Activated T-cell treated with anti-CD3 and anti-CD28 coated beads, Interleukin-2, amount 50 U/mL, for 72 hours (primary cell): ENCODE measurements at regions not wholly inside any gene's neighbourhood (a gene's known extent, or its start where the extent isn't known, plus 50 kb on each side); places are given as distances from the start of the nearest gene placed in this dataset.

Experiments
- ATAC-seq, 2 donors: fragments of 150-1000 bp; cut with Tn5 transposase; replicated peaks in 1 of 2; 2 replicates each; pipeline ENCODE4 v1.10.0; 2021; ENCODE audit warnings: moderate library complexity in 2 of 2, mild to moderate bottlenecking in 1 of 2
- DNase-seq, 2 donors: peaks; one replicate each; pipeline ENCODE4 v3.0.0; 2021 to 2022; ENCODE audit warnings: mixed read lengths in 1 of 2
- H3K27ac Mint-ChIP-seq: one replicate; pipeline ENCODE4 v1.8.0; 2022; ENCODE audit warnings: mild to moderate bottlenecking, moderate library complexity, mixed read lengths
- H3K27me3 Mint-ChIP-seq: one replicate; pipeline ENCODE4 v1.8.0; 2022; ENCODE audit warnings: low read depth, mixed read lengths
- H3K36me3 Mint-ChIP-seq, 2 donors: one replicate each; pipeline ENCODE4 v1.8.0; 2022; ENCODE audit warnings: mixed read lengths in 2 of 2, mild to moderate bottlenecking in 1 of 2; ENCODE audit not compliant: insufficient read depth in 2 of 2
- H3K4me1 Mint-ChIP-seq: one replicate; pipeline ENCODE4 v1.8.0; 2022; ENCODE audit warnings: low read depth, mixed read lengths
- H3K4me3 Mint-ChIP-seq, 2 donors: one replicate each; pipeline ENCODE4 v1.8.0; 2022; ENCODE audit warnings: mild to moderate bottlenecking in 2 of 2, mixed read lengths in 2 of 2, moderate library complexity in 2 of 2
- H3K9me3 Mint-ChIP-seq, 2 donors: one replicate each; pipeline ENCODE4 v1.8.0; 2022; ENCODE audit warnings: mixed read lengths in 2 of 2

GRCh38 chr3:103440539-103441203 lies 1005.9 kb downstream of the ZPLD1 start:
- Mint-ChIP-seq H3K27ac (no peak overlapping the region), H3K4me3 (no peak overlapping the region), H3K36me3 (no peaks in the 10 kb centered on the region), H3K27me3 (no peaks in the 10 kb centered on the region), H3K9me3 (peaks cover 3 to 4% of the 10 kb centered on the region in 2 donors), H3K4me1 (no peaks in the 10 kb centered on the region)
- no peak for DNase-seq
- ATAC-seq = no peak

- Mint-ChIP-seq H3K36me3 (no peaks in the 10 kb centered on the region), H3K4me1 (no peaks in the 10 kb centered on the region), H3K4me3 (no peak overlapping the region), H3K27me3 (no peaks in the 10 kb centered on the region), H3K9me3 (peaks cover 1 to 3% of the 10 kb centered on the region in 2 donors), H3K27ac (no peak overlapping the region)
- DNase-seq (no peak), ATAC-seq (no peak)
Observed at GRCh38 chr3:103446953-103447629, 1012.3 kb downstream of the ZPLD1 start.

GRCh38 chr3:103453152-103453551 lies 1018.3 kb downstream of the ZPLD1 start:
- Mint-ChIP-seq H3K27me3 (no peaks in the 10 kb centered on the region), H3K4me3 (no peak overlapping the region), H3K4me1 (no peaks in the 10 kb centered on the region), H3K36me3 (no peaks in the 10 kb centered on the region), H3K9me3 (peaks cover 5 to 9% of the 10 kb centered on the region in 2 donors), H3K27ac (no peak overlapping the region)
- DNase-seq = no peak
- ATAC-seq = no peak

GRCh38 chr3:103459815-103460214 lies 1025.0 kb downstream of the ZPLD1 start:
- no peak for ATAC-seq
- Mint-ChIP-seq H3K27ac (no peak overlapping the region), H3K4me1 (no peaks in the 10 kb centered on the region), H3K9me3 (peaks cover 3 to 7% of the 10 kb centered on the region in 2 donors), H3K4me3 (no peak overlapping the region), H3K36me3 (peaks cover 0 to 2% of the 10 kb centered on the region in 2 donors), H3K27me3 (no peaks in the 10 kb centered on the region)
- no peak for DNase-seq

- no peak overlapping the region for H3K27ac Mint-ChIP-seq
- H3K27me3 Mint-ChIP-seq = no peaks in the 10 kb centered on the region
- no peak overlapping the region for H3K4me3 Mint-ChIP-seq
- peaks cover 1 to 3% of the 10 kb centered on the region in 2 donors for H3K9me3 Mint-ChIP-seq
- peaks cover 0 to 1% of the 10 kb centered on the region in 2 donors for H3K36me3 Mint-ChIP-seq
- no peaks in the 10 kb centered on the region for H3K4me1 Mint-ChIP-seq
- ATAC-seq = no peak
- no peak for DNase-seq
Observed at GRCh38 chr3:103470498-103470897, 1035.7 kb downstream of the ZPLD1 start.

- Mint-ChIP-seq H3K27me3 (no peaks in the 10 kb centered on the region), H3K9me3 (peaks cover 0 to 2% of the 10 kb centered on the region in 2 donors), H3K27ac (no peak overlapping the region), H3K36me3 (no peaks in the 10 kb centered on the region), H3K4me1 (no peaks in the 10 kb centered on the region), H3K4me3 (no peak overlapping the region)
- DNase-seq (no peak), ATAC-seq (no peak)
Observed at GRCh38 chr3:103494011-103494410, 1059.2 kb downstream of the ZPLD1 start.

GRCh38 chr3:103494512-103494911 lies 1059.7 kb downstream of the ZPLD1 start:
- H3K9me3 Mint-ChIP-seq = peaks cover 0 to 2% of the 10 kb centered on the region in 2 donors
- no peak for DNase-seq
- no peak overlapping the region for H3K27ac Mint-ChIP-seq
- ATAC-seq = no peak
- no peaks in the 10 kb centered on the region for H3K27me3 Mint-ChIP-seq
- no peak overlapping the region for H3K4me3 Mint-ChIP-seq
- no peaks in the 10 kb centered on the region for H3K36me3 Mint-ChIP-seq
- H3K4me1 Mint-ChIP-seq = no peaks in the 10 kb centered on the region

GRCh38 chr3:103495186-103495585 lies 1060.4 kb downstream of the ZPLD1 start:
- ATAC-seq (no peak), DNase-seq (no peak)
- Mint-ChIP-seq H3K27me3 (no peaks in the 10 kb centered on the region), H3K4me3 (no peak overlapping the region), H3K36me3 (no peaks in the 10 kb centered on the region), H3K4me1 (no peaks in the 10 kb centered on the region), H3K27ac (no peak overlapping the region), H3K9me3 (peaks cover 0 to 5% of the 10 kb centered on the region in 2 donors)

GRCh38 chr3:103499132-103499900 lies 1064.5 kb downstream of the ZPLD1 start:
- DNase-seq (no peak), ATAC-seq (no peak)
- Mint-ChIP-seq H3K27ac (no peak overlapping the region), H3K9me3 (peaks cover 0 to 5% of the 10 kb centered on the region in 2 donors), H3K27me3 (no peaks in the 10 kb centered on the region), H3K4me1 (no peaks in the 10 kb centered on the region), H3K4me3 (no peak overlapping the region), H3K36me3 (no peaks in the 10 kb centered on the region)

- H3K27me3 Mint-ChIP-seq = no peaks in the 10 kb centered on the region
- no peaks in the 10 kb centered on the region for H3K4me1 Mint-ChIP-seq
- H3K4me3 Mint-ChIP-seq = no peak overlapping the region
- H3K36me3 Mint-ChIP-seq = no peaks in the 10 kb centered on the region
- DNase-seq = no peak
- peaks cover 0 to 6% of the 10 kb centered on the region in 2 donors for H3K9me3 Mint-ChIP-seq
- H3K27ac Mint-ChIP-seq = no peak overlapping the region
- ATAC-seq = no peak
Observed at GRCh38 chr3:103499967-103500366, 1065.2 kb downstream of the ZPLD1 start.

GRCh38 chr3:103510760-103511159 lies 1075.9 kb downstream of the ZPLD1 start:
- H3K4me3 Mint-ChIP-seq = no peak overlapping the region
- no peaks in the 10 kb centered on the region for H3K27me3 Mint-ChIP-seq
- H3K9me3 Mint-ChIP-seq = peaks cover 2 to 7% of the 10 kb centered on the region in 2 donors
- no peaks in the 10 kb centered on the region for H3K4me1 Mint-ChIP-seq
- ATAC-seq (no peak), DNase-seq (no peak)
- H3K27ac Mint-ChIP-seq = no peak overlapping the region
- H3K36me3 Mint-ChIP-seq = no peaks in the 10 kb centered on the region

GRCh38 chr3:103511891-103512290 lies 1077.1 kb downstream of the ZPLD1 start:
- Mint-ChIP-seq H3K36me3 (no peaks in the 10 kb centered on the region), H3K4me1 (no peaks in the 10 kb centered on the region), H3K4me3 (no peak overlapping the region), H3K27me3 (no peaks in the 10 kb centered on the region), H3K9me3 (peaks cover 2 to 3% of the 10 kb centered on the region in 2 donors), H3K27ac (no peak overlapping the region)
- ATAC-seq (no peak), DNase-seq (no peak)

GRCh38 chr3:103512595-103512994 lies 1077.8 kb downstream of the ZPLD1 start:
- H3K27ac Mint-ChIP-seq = no peak overlapping the region
- no peaks in the 10 kb centered on the region for H3K4me1 Mint-ChIP-seq
- H3K9me3 Mint-ChIP-seq = peaks cover 3 to 7% of the 10 kb centered on the region in 2 donors
- ATAC-seq (no peak), DNase-seq (no peak)
- no peaks in the 10 kb centered on the region for H3K27me3 Mint-ChIP-seq
- no peaks in the 10 kb centered on the region for H3K36me3 Mint-ChIP-seq
- H3K4me3 Mint-ChIP-seq = no peak overlapping the region
